OCI-LY7 (cell line): ENCODE measurements at regions not wholly inside any gene's neighbourhood (a gene's known extent, or its start where the extent isn't known, plus 50 kb on each side); places are given as distances from the start of the nearest gene placed in this dataset.
"Not testable (repeated sequence)": the region's sequence is repeated elsewhere in the genome, so short reads cannot be mapped to it uniquely, and the experiment has no call there.

ENCODE experiments used
- EZH2phosphoT487 ChIP-seq: fragments of 200-600 bp; sonication (generic); IDR thresholded peaks from 2 replicates; pipeline ENCODE4 v1.6.1; 2018; ENCODE audit warnings: low read depth, borderline replicate concordance, mild to moderate bottlenecking, mixed run types, antibody characterized with exemption, low read length, moderate library complexity, mixed read lengths
- TF ChIP-seq, protein P1 (sequence below): fragments of 200-600 bp; sonication (generic); conservative IDR thresholded peaks from 2 replicates; pipeline ENCODE4 v1.5.1; 2014; ENCODE audit warnings: mild to moderate bottlenecking, antibody characterized with exemption, low read length, moderate library complexity, mixed read lengths

DNA sequence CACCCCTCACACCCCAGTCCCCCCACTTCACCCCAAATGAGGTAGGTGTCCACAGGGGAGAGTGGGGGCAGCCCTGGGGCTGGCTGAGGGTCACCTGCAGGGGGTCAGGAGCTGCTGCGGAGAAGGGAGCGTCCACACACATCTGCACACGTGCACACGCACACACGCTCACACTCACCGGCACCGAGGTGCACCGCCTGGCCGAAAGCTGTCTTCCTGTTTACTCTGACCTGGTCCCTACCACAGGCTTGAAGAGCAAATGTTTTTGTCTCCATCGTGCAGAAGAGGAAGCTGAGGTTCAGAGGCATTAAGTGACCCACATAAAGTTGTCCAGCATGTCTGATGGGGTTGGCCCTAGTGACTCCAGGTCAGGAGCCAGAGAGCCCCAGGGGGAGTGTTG lies 4382.1 kb upstream of the TPTE start:
- TF ChIP-seq, protein P1, sequence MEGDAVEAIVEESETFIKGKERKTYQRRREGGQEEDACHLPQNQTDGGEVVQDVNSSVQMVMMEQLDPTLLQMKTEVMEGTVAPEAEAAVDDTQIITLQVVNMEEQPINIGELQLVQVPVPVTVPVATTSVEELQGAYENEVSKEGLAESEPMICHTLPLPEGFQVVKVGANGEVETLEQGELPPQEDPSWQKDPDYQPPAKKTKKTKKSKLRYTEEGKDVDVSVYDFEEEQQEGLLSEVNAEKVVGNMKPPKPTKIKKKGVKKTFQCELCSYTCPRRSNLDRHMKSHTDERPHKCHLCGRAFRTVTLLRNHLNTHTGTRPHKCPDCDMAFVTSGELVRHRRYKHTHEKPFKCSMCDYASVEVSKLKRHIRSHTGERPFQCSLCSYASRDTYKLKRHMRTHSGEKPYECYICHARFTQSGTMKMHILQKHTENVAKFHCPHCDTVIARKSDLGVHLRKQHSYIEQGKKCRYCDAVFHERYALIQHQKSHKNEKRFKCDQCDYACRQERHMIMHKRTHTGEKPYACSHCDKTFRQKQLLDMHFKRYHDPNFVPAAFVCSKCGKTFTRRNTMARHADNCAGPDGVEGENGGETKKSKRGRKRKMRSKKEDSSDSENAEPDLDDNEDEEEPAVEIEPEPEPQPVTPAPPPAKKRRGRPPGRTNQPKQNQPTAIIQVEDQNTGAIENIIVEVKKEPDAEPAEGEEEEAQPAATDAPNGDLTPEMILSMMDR: not testable (repeated sequence)
- not testable (repeated sequence) for TF ChIP-seq EZH2phosphoT487
